Colon (tissue), 2 donors: ENCODE measurements at regions not wholly inside any gene's neighbourhood (a gene's known extent, or its start where the extent isn't known, plus 50 kb on each side); places are given as distances from the start of the nearest gene placed in this dataset.
A peak's percentile ranks its signal among the peaks of the same experiment; 100 is the strongest.
"Not testable (repeated sequence)": the region's sequence is repeated elsewhere in the genome, so short reads cannot be mapped to it uniquely, and the experiment has no call there.

Experiments used
- FAIRE-seq: peaks from 2 replicates; lab custom pipeline; 2012; peaks lifted over from hg19 to GRCh38; lab: Jason Lieb, UNC
- donor health status: control.
- donor health status: control.

DNA sequence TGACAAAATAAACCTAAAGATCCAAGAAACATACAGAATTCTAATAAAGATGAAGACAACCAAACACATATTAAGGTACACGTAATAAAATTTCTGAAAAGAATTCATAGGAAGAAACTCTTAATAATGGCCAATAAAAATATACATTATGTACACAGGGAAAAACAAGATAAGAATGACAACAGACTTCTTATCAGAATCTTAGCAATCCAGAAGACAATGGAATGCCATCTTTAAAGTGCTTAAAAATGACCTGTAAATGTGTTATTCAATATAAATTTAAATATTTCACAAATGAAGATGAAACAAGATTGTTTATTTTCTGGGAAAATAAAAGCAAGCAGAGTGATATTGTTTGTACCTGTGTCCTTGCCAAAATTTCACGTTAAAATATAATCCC, 530.4 kb upstream of the PTBP2 start:
- FAIRE-seq, result peak; percentile 43

GRCh38 chr1:96206451-96206850, 515.1 kb upstream of the PTBP2 start:
- no peak for FAIRE-seq

- FAIRE-seq, result no peak
Measured at GRCh38 chr1:96207936-96208335, 513.6 kb upstream of the PTBP2 start.

GRCh38 chr1:96208428-96208827, 513.2 kb upstream of the PTBP2 start:
- no peak for FAIRE-seq

- no peak for FAIRE-seq
Measured at GRCh38 chr1:96210054-96210453, 511.5 kb upstream of the PTBP2 start.

GRCh38 chr1:96211202-96211601, 510.4 kb upstream of the PTBP2 start:
- FAIRE-seq, result no peak

- no peak for FAIRE-seq
Measured at GRCh38 chr1:96214982-96215381, 506.6 kb upstream of the PTBP2 start.

- no peak for FAIRE-seq
Measured at GRCh38 chr1:96220651-96221050, 500.9 kb upstream of the PTBP2 start.

DNA sequence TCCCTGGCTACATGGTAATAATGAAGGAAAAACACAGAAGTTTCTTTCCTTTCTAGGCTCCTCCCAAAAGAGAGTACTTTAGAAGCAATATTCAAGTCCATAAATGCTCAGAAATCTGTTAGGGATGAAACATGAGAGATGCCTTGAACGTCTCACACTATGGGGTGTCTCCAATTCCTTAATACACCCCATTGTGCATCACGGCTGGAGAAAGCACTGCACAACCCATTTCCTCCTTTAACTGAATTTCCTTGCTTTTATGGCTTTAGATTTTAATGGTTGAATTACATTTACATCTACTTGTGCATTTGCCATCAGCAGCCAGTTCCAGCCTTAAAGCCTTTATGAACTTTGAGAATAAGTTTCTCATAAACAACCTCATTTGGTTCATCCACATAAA, 498.9 kb upstream of the PTBP2 start:
- FAIRE-seq, result no peak

DNA sequence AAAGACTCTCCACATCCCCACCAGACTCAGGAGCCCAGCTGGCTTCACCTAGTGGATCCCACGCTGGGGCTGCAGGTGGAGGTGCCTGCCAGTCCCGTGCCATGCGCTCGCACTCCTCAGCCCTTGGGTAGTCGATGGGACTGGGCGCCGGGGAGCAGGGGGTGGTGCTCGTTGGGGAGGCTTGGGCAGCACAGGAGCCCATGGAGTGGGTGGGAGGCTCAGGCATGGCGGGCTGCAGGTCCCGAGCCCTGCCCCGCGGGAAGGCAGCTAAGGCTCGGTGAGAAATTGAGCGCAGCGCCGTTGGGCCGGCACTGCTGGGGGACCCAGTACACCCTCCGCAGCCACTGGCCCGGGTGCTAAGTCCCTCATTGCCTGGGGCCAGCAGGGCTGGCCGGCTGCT, 497.4 kb upstream of the PTBP2 start:
- not testable (repeated sequence) for FAIRE-seq

DNA sequence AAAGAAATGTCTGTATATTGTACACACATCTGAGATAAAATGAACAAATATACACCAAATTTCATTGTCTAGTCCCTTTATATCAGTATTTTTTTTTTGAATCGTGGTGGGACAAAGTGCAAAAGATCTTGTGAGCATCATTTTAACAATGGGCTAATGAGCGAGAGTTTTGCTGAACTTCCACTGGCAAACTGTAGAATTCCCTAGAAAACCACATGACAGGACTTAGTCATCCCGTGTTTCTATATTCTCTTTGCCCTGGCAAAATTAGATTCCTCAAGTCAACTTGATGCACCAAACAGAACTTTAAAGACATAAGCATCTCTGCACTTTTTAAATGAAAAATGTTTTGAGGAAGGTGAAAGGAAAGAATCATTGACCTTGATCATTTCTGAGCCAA, 488.2 kb upstream of the PTBP2 start:
- no peak for FAIRE-seq

DNA sequence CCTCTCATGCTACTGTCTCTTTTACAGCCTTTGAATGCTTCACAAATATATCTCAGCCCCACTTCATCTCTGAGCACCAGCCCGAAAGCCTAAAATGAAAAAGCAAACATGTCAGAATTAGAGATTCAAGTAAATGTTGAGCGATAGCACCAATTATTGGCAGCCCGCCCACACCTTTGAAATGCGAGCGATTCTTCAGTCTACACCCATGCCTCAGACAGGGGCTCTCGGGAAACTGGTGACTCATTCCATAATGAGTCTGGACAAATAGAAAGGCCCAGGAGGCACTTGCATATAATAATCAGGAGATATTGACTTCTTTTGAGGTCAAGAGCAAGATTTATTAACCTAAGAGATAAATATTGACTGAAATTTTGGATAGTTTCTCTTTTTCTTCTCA, 487.3 kb upstream of the PTBP2 start:
- no peak for FAIRE-seq

GRCh38 chr1:96236156-96236739, 485.3 kb upstream of the PTBP2 start:
- no peak for FAIRE-seq

DNA sequence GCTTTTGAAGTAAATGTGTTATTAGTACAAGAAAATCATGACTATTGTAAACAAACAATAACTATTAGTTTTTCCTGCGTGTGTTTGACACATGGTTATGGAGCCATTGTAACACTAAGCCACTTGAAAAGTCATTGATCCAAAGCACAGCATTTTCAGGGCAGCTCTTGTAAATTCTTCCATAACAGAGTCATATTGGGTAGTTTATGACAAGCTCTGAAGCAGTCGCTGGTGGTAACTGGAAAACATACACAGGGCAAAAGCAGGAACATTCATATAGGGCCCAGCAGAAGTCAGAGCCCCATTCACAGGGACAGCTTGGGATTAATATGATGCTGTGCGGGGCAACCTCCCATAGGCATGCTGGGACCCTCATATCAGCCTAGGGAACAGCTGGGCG, 483.2 kb upstream of the PTBP2 start:
- no peak for FAIRE-seq

GRCh38 chr1:96240438-96240837, 481.1 kb upstream of the PTBP2 start:
- FAIRE-seq, result no peak

DNA sequence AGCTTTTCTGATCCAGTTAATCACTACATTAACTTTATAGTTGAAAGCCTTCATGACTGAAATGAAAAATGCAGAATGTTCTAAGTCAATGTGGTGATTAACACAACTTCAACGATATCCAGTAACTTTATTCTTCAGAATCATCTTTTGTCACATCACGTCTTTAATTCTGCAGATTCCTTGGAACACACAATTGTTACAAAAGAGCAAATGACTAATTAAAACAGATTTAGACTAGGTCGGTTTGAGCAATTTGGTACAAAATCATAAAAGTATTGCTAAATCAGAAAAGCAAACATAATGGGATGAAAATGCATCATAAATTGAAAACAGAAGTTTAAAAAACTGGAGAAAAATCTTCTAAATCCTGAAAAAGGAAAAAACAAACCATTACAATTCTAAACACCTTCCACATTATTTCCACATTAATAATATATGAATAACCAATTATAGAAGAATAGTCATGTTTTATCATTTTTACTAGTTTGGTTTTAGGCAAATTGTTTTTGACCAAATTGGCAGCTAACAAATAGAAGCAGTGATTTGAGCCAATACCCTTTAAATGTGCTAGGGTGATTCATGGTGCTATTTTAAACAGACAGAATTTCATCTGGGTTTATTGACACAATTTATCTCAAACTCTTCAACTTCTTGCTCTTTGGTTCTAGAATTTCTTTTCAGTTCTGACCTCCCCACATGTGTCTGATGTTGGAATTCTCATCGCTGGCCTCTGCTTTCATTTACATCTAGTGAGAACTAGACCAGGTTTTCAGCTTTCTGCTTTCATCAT, 468.1 kb upstream of the PTBP2 start:
- no peak for FAIRE-seq

DNA sequence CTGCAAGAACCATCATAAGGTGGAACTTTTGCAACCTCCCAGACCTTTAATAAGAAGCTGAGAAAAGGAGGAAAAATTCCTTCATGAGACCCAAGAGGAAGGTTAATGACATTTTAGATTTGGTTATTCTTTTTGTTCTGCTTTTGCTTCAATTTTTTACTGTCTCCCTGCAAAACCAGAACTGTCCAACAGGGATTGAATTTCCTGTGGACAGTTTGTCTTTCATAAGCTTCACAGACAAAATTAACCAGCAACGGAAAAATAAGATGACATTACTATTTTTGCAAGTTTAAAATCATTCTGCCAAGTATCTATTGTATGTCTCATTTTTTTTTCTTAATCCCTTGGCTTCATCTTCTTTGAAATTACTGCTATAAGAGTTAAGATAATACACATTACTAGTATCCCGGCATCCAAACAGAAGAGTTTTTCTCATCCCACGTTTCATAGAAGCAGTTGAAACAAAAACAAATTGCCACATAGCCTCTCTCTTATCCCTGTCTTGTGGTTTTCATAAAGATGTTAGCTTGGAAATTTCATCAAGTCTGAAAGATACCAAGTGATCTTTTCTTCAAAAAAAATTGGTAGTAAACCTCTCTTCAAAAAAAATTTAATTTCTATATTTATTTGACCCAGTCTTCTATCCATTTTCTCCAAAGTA, 465.3 kb upstream of the PTBP2 start:
- no peak for FAIRE-seq

DNA sequence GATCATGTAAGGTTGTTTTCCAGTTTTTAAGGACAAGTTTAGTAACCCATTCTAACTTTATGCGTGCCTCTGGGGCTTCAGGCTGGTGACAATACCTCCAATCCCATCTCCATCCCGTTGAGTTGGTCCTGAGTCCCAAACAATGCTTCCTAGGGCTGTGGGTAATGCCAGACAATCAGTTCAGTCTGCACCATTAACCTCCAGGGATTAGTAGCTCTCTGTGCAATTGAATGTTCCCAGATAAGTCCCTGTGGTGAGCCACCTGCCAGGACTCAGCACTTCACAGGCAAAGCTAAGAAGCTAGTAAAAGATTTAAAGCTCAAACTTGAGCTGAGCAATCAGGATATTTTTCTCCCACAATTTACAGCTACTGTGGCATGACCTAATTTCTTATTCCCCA, 462.2 kb upstream of the PTBP2 start:
- no peak for FAIRE-seq

GRCh38 chr1:96281491-96281890, 440.1 kb upstream of the PTBP2 start:
- FAIRE-seq, result no peak

GRCh38 chr1:96290033-96290432, 431.6 kb upstream of the PTBP2 start:
- no peak for FAIRE-seq

DNA sequence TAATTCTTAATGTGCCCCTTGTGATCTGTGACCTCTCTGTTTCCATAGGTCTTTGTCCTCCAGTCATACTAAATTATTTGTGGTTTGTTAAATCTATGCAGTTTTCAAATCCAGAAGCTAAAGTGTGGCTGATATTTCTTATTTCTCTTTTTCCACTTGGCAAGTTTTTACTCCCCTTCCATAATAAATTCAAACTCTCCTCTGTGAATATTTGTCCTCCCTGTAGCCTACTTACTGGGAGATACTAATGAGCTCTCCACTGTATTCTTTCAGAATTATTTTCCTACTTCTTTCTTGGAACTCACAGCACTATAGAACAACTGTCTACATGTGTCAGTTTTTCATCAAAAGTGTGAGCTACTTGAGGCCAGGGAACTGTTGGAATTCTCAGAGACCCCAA, 430.8 kb upstream of the PTBP2 start:
- FAIRE-seq, result no peak

GRCh38 chr1:96291468-96291867, 430.1 kb upstream of the PTBP2 start:
- no peak for FAIRE-seq

DNA sequence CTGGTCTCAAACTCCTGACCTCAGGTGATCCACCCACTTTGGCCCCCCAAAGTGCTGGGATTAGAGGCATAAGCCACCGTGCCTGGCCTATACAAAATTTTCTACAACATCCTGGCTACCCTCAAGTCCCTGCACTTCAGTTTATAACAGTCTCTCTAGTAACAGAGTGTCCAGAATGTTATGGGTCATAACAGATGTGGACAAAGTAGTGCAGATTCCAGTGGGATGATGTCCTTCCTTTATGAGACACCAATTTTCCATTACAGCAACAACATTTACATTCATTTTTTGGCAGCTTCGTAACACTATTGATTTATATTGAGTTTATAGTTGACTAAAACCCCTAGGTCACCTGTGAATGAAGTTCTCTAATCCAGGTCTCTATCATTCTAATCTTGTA, 429.4 kb upstream of the PTBP2 start:
- no peak for FAIRE-seq

- no peak for FAIRE-seq
Measured at GRCh38 chr1:96296991-96297390, 424.6 kb upstream of the PTBP2 start.
